ENCODE measurements at regions not wholly inside any gene's neighbourhood (a gene's known extent, or its start where the extent isn't known, plus 50 kb on each side); places are given as distances from the start of the nearest gene placed in this dataset.

- H3K9me3 ChIP-seq, result no peaks in the 10 kb centered on the region
- H3K27me3 ChIP-seq, result peaks cover 12% of the 10 kb centered on the region
- H3K27ac ChIP-seq, result no peak overlapping the region
- no peak for TF ChIP-seq CTCF (IDR thresholded peaks at IDR 0.05)
- no peak overlapping the region for H3K4me3 ChIP-seq (ENCODE audit: low read depth in 1 of 2, low read length in 1 of 2)
- H3K36me3 ChIP-seq, result no peaks in the 10 kb centered on the region
- no peaks in the 10 kb centered on the region for H3K4me1 ChIP-seq (ENCODE audit: control insufficient read depth in 1 of 2, insufficient read depth in 1 of 2, low read depth in 1 of 2, low read length in 1 of 2)
Measured at GRCh38 chr5:171537070-171537849, 117.8 kb downstream of the FGF18 start.

- no peak for TF ChIP-seq CTCF (IDR thresholded peaks at IDR 0.05)
- H3K27ac ChIP-seq, result no peak overlapping the region
Measured at GRCh38 chr5:171537923-171538537, 118.6 kb downstream of the FGF18 start.

GRCh38 chr5:171538681-171539080 is 119.2 kb downstream of the FGF18 start:
- Histone ChIP-seq H3K9me3 (no peaks in the 10 kb centered on the region), H3K36me3 (no peaks in the 10 kb centered on the region), H3K27ac (no peak overlapping the region), H3K4me3 (ENCODE audit: low read depth in 1 of 2, low read length in 1 of 2) (no peak overlapping the region), H3K27me3 (peaks cover 5% of the 10 kb centered on the region), H3K4me1 (ENCODE audit: control insufficient read depth in 1 of 2, insufficient read depth in 1 of 2, low read depth in 1 of 2, low read length in 1 of 2) (no peaks in the 10 kb centered on the region)
- TF ChIP-seq CTCF (IDR thresholded peaks at IDR 0.05), result no peak

More at GRCh38 chr5:171537923-171538537, 118.6 kb downstream of the FGF18 start:
- H3K27me3 ChIP-seq, result peaks cover 5% of the 10 kb centered on the region
- H3K9me3 ChIP-seq, result no peaks in the 10 kb centered on the region
- no peaks in the 10 kb centered on the region for H3K4me1 ChIP-seq (ENCODE audit: control insufficient read depth in 1 of 2, insufficient read depth in 1 of 2, low read depth in 1 of 2, low read length in 1 of 2)
- H3K36me3 ChIP-seq, result no peaks in the 10 kb centered on the region
- H3K4me3 ChIP-seq (ENCODE audit: low read depth in 1 of 2, low read length in 1 of 2), result no peak overlapping the region

GRCh38 chr5:171540865-171541264 is 121.4 kb downstream of the FGF18 start:
- no peaks in the 10 kb centered on the region for H3K9me3 ChIP-seq
- H3K27me3 ChIP-seq, result no peaks in the 10 kb centered on the region
- no peaks in the 10 kb centered on the region for H3K36me3 ChIP-seq
- H3K27ac ChIP-seq, result no peak overlapping the region
- TF ChIP-seq CTCF (IDR thresholded peaks at IDR 0.05), result no peak
- no peaks in the 10 kb centered on the region for H3K4me1 ChIP-seq (ENCODE audit: control insufficient read depth in 1 of 2, insufficient read depth in 1 of 2, low read depth in 1 of 2, low read length in 1 of 2)
- H3K4me3 ChIP-seq (ENCODE audit: low read depth in 1 of 2, low read length in 1 of 2), result no peak overlapping the region

GRCh38 chr5:171541341-171541776 is 121.9 kb downstream of the FGF18 start:
- no peaks in the 10 kb centered on the region for H3K4me1 ChIP-seq (ENCODE audit: control insufficient read depth in 1 of 2, insufficient read depth in 1 of 2, low read depth in 1 of 2, low read length in 1 of 2)
- H3K9me3 ChIP-seq, result no peaks in the 10 kb centered on the region
- no peak overlapping the region for H3K27ac ChIP-seq
- no peaks in the 10 kb centered on the region for H3K27me3 ChIP-seq
- no peak for TF ChIP-seq CTCF (IDR thresholded peaks at IDR 0.05)
- no peak overlapping the region for H3K4me3 ChIP-seq (ENCODE audit: low read depth in 1 of 2, low read length in 1 of 2)
- no peaks in the 10 kb centered on the region for H3K36me3 ChIP-seq
